Ovary (tissue), 3 donors: ENCODE measurements at regions not wholly inside any gene's neighbourhood (a gene's known extent, or its start where the extent isn't known, plus 50 kb on each side); places are given as distances from the start of the nearest gene placed in this dataset.

Experiments used
- EP300 ChIP-seq: sonication (generic); formaldehyde crosslinking; IDR thresholded peaks from one replicate; pipeline ENCODE4 v1.6.1; 2017; ENCODE audit warnings: antibody characterized with exemption
- POLR2A ChIP-seq: fragments of 450-650 bp; IDR thresholded peaks from one replicate; pipeline ENCODE4 v1.6.1; 2017; ENCODE audit warnings: antibody characterized with exemption, mild to moderate bottlenecking, moderate library complexity
- TF ChIP-seq, protein P1 (sequence below), 3 donors: fragments of 450-650 bp in 2 of 3; fragments of 200-600 bp in 1 of 3; IDR thresholded peaks; one replicate each; pipeline versions ENCODE4 v1.5.1 to v1.8.0; 2016 to 2022; ENCODE audit warnings: antibody characterized with exemption in 3 of 3, mild to moderate bottlenecking in 1 of 3
- donor health status: DM: no; HTN: no; CAD: no.

GRCh38 chr9:88287972-88288371 lies 100.3 kb upstream of the SPIN1 start:
- no peak for TF ChIP-seq EP300
- TF ChIP-seq, protein P1, sequence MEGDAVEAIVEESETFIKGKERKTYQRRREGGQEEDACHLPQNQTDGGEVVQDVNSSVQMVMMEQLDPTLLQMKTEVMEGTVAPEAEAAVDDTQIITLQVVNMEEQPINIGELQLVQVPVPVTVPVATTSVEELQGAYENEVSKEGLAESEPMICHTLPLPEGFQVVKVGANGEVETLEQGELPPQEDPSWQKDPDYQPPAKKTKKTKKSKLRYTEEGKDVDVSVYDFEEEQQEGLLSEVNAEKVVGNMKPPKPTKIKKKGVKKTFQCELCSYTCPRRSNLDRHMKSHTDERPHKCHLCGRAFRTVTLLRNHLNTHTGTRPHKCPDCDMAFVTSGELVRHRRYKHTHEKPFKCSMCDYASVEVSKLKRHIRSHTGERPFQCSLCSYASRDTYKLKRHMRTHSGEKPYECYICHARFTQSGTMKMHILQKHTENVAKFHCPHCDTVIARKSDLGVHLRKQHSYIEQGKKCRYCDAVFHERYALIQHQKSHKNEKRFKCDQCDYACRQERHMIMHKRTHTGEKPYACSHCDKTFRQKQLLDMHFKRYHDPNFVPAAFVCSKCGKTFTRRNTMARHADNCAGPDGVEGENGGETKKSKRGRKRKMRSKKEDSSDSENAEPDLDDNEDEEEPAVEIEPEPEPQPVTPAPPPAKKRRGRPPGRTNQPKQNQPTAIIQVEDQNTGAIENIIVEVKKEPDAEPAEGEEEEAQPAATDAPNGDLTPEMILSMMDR (IDR thresholded peaks at IDR 0.05) = no peak
- no peak for TF ChIP-seq POLR2A
